Endothelial cell of umbilical vein (primary cell): ENCODE measurements at regions not wholly inside any gene's neighbourhood (a gene's known extent, or its start where the extent isn't known, plus 50 kb on each side); places are given as distances from the start of the nearest gene placed in this dataset.

Source experiments
- BruUV-seq: library from RNA; stranded (reverse); fragments of 400-500 nt; replicated peaks from 2 replicates; lab custom pipeline; 2021; lab: Mats Ljungman, UMichigan
- CTCF ChIA-PET: fragments of 300-600, 350-600 bp; sonication (Branson Sonifier 250); formaldehyde crosslinking; loops from one replicate; lab custom pipeline; 2021; ENCODE audit warnings: antibody characterized with exemption, inconsistent platforms; lab: Charles Lee
- POLR2A ChIA-PET: fragments of 300-600, 350-600 bp; sonication (Branson Sonifier 250); formaldehyde crosslinking; loops from one replicate; lab custom pipeline; 2021; ENCODE audit warnings: antibody characterized with exemption, inconsistent platforms; lab: Charles Lee
- DNase-seq: peaks from one replicate; pipeline ENCODE4 v3.0.0-alpha.2; 2011; ENCODE audit warnings: low read depth, low spot score
- FAIRE-seq: peaks from 2 replicates; lab custom pipeline; 2011; peaks lifted over from hg19 to GRCh38; lab: Jason Lieb, UNC
- H2AFZ ChIP-seq: 2 replicates; pipeline ENCODE4 v1.6.0; 2012; ENCODE audit warnings: low read depth, low read length, control low read depth, inconsistent platforms
- H3K27ac ChIP-seq: 2 replicates; pipeline ENCODE4 v1.5.1; 2011; ENCODE audit warnings: low read depth, mild to moderate bottlenecking, control low read depth, low read length, moderate library complexity; ENCODE audit not compliant: insufficient read depth
- H3K27me3 ChIP-seq, 2 experiments: 2 replicates each; pipeline versions ENCODE4 v1.6.0 to v1.6.1; 2011; ENCODE audit warnings: low read length in 2 of 2, mixed read lengths in 1 of 2; ENCODE audit not compliant: control insufficient read depth in 2 of 2, insufficient read depth in 2 of 2
- H3K36me3 ChIP-seq, 2 experiments: 2 replicates in 1 of 2; 3 replicates in 1 of 2; pipeline ENCODE4 v1.5.1; 2011; ENCODE audit warnings: low read length in 2 of 2, mild to moderate bottlenecking in 1 of 2, moderate library complexity in 1 of 2; ENCODE audit not compliant: control insufficient read depth in 2 of 2, insufficient read depth in 2 of 2; ENCODE audit errors: extremely low read depth in 1 of 2
- H3K4me1 ChIP-seq: 3 replicates; pipeline ENCODE4 v1.5.1; 2011; ENCODE audit warnings: mild to moderate bottlenecking, low read length; ENCODE audit not compliant: control insufficient read depth, insufficient read depth; ENCODE audit errors: extremely low read depth
- H3K4me2 ChIP-seq: 2 replicates; pipeline ENCODE4 v1.6.1; 2011; ENCODE audit warnings: low read length, control low read depth, mixed read lengths; ENCODE audit not compliant: insufficient read depth
- H3K4me3 ChIP-seq, 3 experiments: fragments of 200-600 bp in 1 of 3; sonication (generic), shearing (Covaris generic) in 1 of 3; replicated peaks in 1 of 3; 2 replicates each; pipeline ENCODE4 v1.5.1; 2011 to 2016; ENCODE audit warnings: control low read depth in 3 of 3, low read length in 3 of 3, mild to moderate bottlenecking in 2 of 3, inconsistent platforms in 1 of 3, low read depth in 1 of 3, moderate library complexity in 1 of 3; ENCODE audit not compliant: insufficient read depth in 1 of 3
- H3K79me2 ChIP-seq: 2 replicates; pipeline ENCODE4 v1.6.0; 2012; ENCODE audit warnings: low read length, inconsistent platforms; ENCODE audit not compliant: control insufficient read depth, insufficient read depth
- H3K9ac ChIP-seq: replicated peaks from 2 replicates; pipeline ENCODE3; 2011; ENCODE audit warnings: low read length, control low read depth; ENCODE audit not compliant: insufficient read depth; ENCODE audit errors: extremely low read depth
- H3K9me1 ChIP-seq: replicated peaks from 3 replicates; pipeline ENCODE4 v1.6.0; 2011; ENCODE audit warnings: mild to moderate bottlenecking, low read length; ENCODE audit not compliant: control insufficient read depth, insufficient read depth; ENCODE audit errors: extremely low read depth
- H3K9me3 ChIP-seq: replicated peaks from 2 replicates; pipeline ENCODE4 v1.5.1; 2012; ENCODE audit warnings: low read length, inconsistent platforms; ENCODE audit not compliant: control insufficient read depth, insufficient read depth
- H4K20me1 ChIP-seq: replicated peaks from 2 replicates; pipeline ENCODE3; 2011; ENCODE audit warnings: mild to moderate bottlenecking, low read length; ENCODE audit not compliant: control insufficient read depth, insufficient read depth; ENCODE audit errors: extremely low read depth
- CTCF ChIP-seq, 2 donors: IDR thresholded peaks; 1 replicate in 1 of 2; 2 replicates in 1 of 2; pipeline ENCODE4 v1.5.1; 2011; ENCODE audit warnings: low read length in 2 of 2, mild to moderate bottlenecking in 2 of 2, moderate library complexity in 2 of 2, control low read depth in 1 of 2, inconsistent platforms in 1 of 2, low read depth in 1 of 2; ENCODE audit not compliant: insufficient read depth in 1 of 2; ENCODE audit errors: extremely low read depth in 1 of 2
- EZH2 ChIP-seq: IDR thresholded peaks from 2 replicates; pipeline ENCODE4 v1.6.1; 2012; ENCODE audit warnings: borderline replicate concordance, low read depth, mild to moderate bottlenecking, moderate library complexity, low read length, inconsistent platforms; ENCODE audit not compliant: severe bottlenecking
- FOS ChIP-seq: IDR thresholded peaks from 2 replicates; pipeline ENCODE4 v1.6.1; 2011; ENCODE audit warnings: mild to moderate bottlenecking, low read length, moderate library complexity, borderline replicate concordance; ENCODE audit not compliant: insufficient read depth
- GATA2 ChIP-seq: IDR thresholded peaks from 2 replicates; pipeline ENCODE4 v1.7.0; 2011; ENCODE audit warnings: low read depth, mild to moderate bottlenecking, moderate library complexity, mixed read lengths, low read length; ENCODE audit not compliant: insufficient read length, insufficient read depth
- JUN ChIP-seq: IDR thresholded peaks from 2 replicates; pipeline ENCODE4 v1.6.1; 2011; ENCODE audit warnings: borderline replicate concordance, low read depth; ENCODE audit not compliant: insufficient read length, insufficient read depth
- MAX ChIP-seq: IDR thresholded peaks from 2 replicates; pipeline ENCODE4 v1.6.1; 2011; ENCODE audit not compliant: insufficient read depth, insufficient read length
- MYC ChIP-seq: IDR thresholded peaks from one replicate; pipeline ENCODE4 v1.6.1; 2011; ENCODE audit warnings: mild to moderate bottlenecking, low read depth, low read length
- POLR2A ChIP-seq: IDR thresholded peaks from 2 replicates; pipeline ENCODE4 v1.6.1; 2012; ENCODE audit warnings: low read depth, mild to moderate bottlenecking, control low read depth, low read length
- POLR2AphosphoS5 ChIP-seq: IDR thresholded peaks from 2 replicates; pipeline ENCODE4 v1.6.1; 2012; ENCODE audit warnings: low read depth, mild to moderate bottlenecking, control low read depth, low read length, moderate library complexity; ENCODE audit not compliant: insufficient read depth
- dilution Hi-C: fragments of 300-500 bp; cut with MboI; formaldehyde crosslinking; loops from one replicate; pipeline ENCODE4 v1.15.0; 2019; ENCODE audit warnings: low sequenced_read_pairs; ENCODE audit not compliant: extremely low pct_ligation_motif_present
- intact Hi-C: fragments of 100-400 bp; cut with micrococcal nuclease; formaldehyde crosslinking; loops from one replicate; pipeline ENCODE4 v1.10.0; 2022

- TF ChIP-seq POLR2AphosphoS5 = no peak
- TF ChIP-seq GATA2 = no peak
- no peak for TF ChIP-seq FOS
- TF ChIP-seq MYC = no peak
- TF ChIP-seq CTCF (IDR thresholded peaks at IDR 0.05; ENCODE audit: extremely low read depth in 1 of 2, insufficient read depth in 1 of 2, low read depth in 1 of 2, low read length in 2 of 2) = no peak
- no peak for TF ChIP-seq EZH2
- no peak for TF ChIP-seq MAX
- TF ChIP-seq JUN = no peak
- no peak for TF ChIP-seq POLR2A
- no peak for DNase-seq
- Histone ChIP-seq H3K79me2 (no peaks in the 10 kb centered on the region), H2AFZ (no peak overlapping the region), H3K36me3 (no peaks in the 10 kb centered on the region), H3K9me3 (no peaks in the 10 kb centered on the region), H3K9ac (no peak overlapping the region), H3K4me1 (no peaks in the 10 kb centered on the region), H3K4me2 (no peak overlapping the region), H3K9me1 (no peaks in the 10 kb centered on the region), H4K20me1 (no peaks in the 10 kb centered on the region), H3K27me3 (peaks cover 4 to 15% of the 10 kb centered on the region in 2 experiments), H3K4me3 (no peak overlapping the region), H3K27ac (no peak overlapping the region)
- dilution Hi-C loops (no loop called here), intact Hi-C loops (no loop called here)
- ChIA-PET CTCF (interaction anchor here (2.2 kb wide), 1 partner anchor 293 kb away, joined by 8 read pairs; no protein-coding TSS in a partner anchor), POLR2A (no interaction called here)
- BruUV-seq = no TSS peak
- no peak for FAIRE-seq
Measured at GRCh38 chr3:46085421-46086082, 58.3 kb upstream of the XCR1 start.
